Activated T-cell treated with anti-CD3 and anti-CD28 coated beads, Interleukin-2, amount 50 U/mL, for 24 hours (primary cell): ENCODE measurements at regions not wholly inside any gene's neighbourhood (a gene's known extent, or its start where the extent isn't known, plus 50 kb on each side); places are given as distances from the start of the nearest gene placed in this dataset.
"Not testable (repeated sequence)": the region's sequence is repeated elsewhere in the genome, so short reads cannot be mapped to it uniquely, and the experiment has no call there.

Experiments used
- DNase-seq: peaks from one replicate; pipeline ENCODE4 v3.0.0-alpha.2; 2020
- H3K27ac Mint-ChIP-seq: 2 replicates; pipeline ENCODE4 v1.8.0; 2020; ENCODE audit warnings: mild to moderate bottlenecking, mixed read lengths
- H3K27me3 Mint-ChIP-seq: 2 replicates; pipeline ENCODE4 v1.8.0; 2020; ENCODE audit warnings: mixed read lengths
- H3K36me3 Mint-ChIP-seq: 2 replicates; pipeline ENCODE4 v1.8.0; 2020; ENCODE audit warnings: low read depth, mixed read lengths
- H3K4me1 Mint-ChIP-seq: 2 replicates; pipeline ENCODE4 v1.8.0; 2020; ENCODE audit warnings: low read depth, mixed read lengths
- H3K4me3 Mint-ChIP-seq: 2 replicates; pipeline ENCODE4 v1.8.0; 2020; ENCODE audit warnings: mild to moderate bottlenecking, moderate library complexity, mixed read lengths
- H3K9me3 Mint-ChIP-seq: 2 replicates; pipeline ENCODE4 v1.8.0; 2020; ENCODE audit warnings: mixed read lengths

DNA sequence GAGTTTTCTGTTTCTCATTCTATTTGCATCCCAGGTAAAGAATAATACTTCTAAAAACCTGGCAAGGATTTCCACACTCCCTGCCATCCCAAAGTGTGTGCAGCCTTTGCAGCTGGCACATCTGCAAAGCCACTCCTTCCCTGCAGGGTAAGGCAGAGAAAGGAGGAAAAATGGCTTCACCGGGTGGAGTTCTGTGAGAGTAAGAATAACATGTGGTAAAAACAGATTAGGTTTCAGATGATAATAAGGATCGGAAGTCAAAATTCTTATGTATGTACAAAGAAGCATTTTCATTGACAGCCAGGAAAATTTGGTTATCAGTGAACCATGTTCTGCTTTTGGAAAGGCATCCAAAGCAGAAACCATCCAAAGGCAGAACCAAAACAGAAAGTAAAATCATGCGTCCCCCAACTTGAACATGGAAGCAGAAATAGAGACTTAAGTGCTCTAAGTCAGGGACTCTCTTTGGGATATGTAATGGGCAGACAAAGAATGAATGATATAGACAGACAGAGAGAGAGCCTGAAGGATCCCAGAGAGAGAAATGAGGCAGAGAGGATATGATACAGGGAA is 192.6 kb upstream of the CCDC196 start:
- Mint-ChIP-seq H3K36me3 (no peaks in the 10 kb centered on the region), H3K4me3 (no peak overlapping the region), H3K4me1 (no peaks in the 10 kb centered on the region), H3K9me3 (peaks cover 3% of the 10 kb centered on the region), H3K27me3 (no peaks in the 10 kb centered on the region), H3K27ac (no peak overlapping the region)
- DNase-seq: no peak

DNA sequence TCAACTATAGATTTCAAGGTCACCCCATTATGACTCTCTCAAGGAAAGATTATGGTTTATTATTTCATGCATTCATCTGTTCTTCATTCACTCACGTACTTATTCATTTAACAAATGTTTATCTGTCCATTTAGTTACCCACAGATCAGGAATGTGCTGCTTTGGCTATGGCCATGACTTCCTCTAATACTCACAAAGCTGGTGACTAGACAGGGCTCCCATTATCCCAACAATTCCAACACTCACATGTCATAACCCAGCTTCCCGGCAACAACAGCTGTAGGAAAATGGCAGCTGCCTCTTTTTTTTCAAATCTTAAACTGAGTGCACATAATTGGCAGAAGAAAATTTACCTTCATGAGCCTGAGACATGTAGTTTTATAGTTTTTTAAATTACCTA is 190.8 kb upstream of the CCDC196 start:
- Mint-ChIP-seq H3K9me3 (peaks cover 2% of the 10 kb centered on the region), H3K27me3 (no peaks in the 10 kb centered on the region), H3K4me3 (no peak overlapping the region)

GRCh38 chr14:66300886-66301285 is 185.3 kb upstream of the CCDC196 start:
- H3K27ac Mint-ChIP-seq: no peak overlapping the region
- no peaks in the 10 kb centered on the region for H3K27me3 Mint-ChIP-seq
- no peaks in the 10 kb centered on the region for H3K4me1 Mint-ChIP-seq
- peaks cover 6% of the 10 kb centered on the region for H3K9me3 Mint-ChIP-seq
- H3K4me3 Mint-ChIP-seq: no peak overlapping the region
- no peak for DNase-seq
- no peaks in the 10 kb centered on the region for H3K36me3 Mint-ChIP-seq

More for the DNA sequence above, 190.8 kb upstream of the CCDC196 start:
- no peaks in the 10 kb centered on the region for H3K4me1 Mint-ChIP-seq
- DNase-seq: no peak
- no peak overlapping the region for H3K27ac Mint-ChIP-seq
- H3K36me3 Mint-ChIP-seq: no peaks in the 10 kb centered on the region

DNA sequence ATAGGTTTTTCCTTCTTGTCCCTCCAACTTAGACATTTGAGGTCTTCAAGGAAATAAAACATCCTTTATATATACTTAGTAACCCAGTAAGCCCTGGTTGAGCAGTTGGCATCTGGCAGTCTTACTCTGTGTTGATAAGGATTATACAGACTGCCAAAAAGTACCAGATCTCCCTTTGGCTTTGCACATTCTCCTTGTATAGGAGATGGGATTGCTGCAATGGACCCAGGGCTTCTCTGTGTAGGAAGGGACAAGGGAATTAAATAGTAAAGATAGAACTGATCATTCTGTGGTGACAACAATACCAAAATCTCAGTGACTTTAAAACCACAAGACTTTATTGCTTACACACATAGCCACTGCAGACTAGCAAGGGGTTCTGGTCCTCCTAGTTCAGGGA is 180.1 kb upstream of the CCDC196 start:
- no peak overlapping the region for H3K4me3 Mint-ChIP-seq
- no peaks in the 10 kb centered on the region for H3K36me3 Mint-ChIP-seq
- no peaks in the 10 kb centered on the region for H3K27me3 Mint-ChIP-seq
- DNase-seq: no peak
- peaks cover 8% of the 10 kb centered on the region for H3K9me3 Mint-ChIP-seq
- no peaks in the 10 kb centered on the region for H3K4me1 Mint-ChIP-seq
- H3K27ac Mint-ChIP-seq: no peak overlapping the region

DNA sequence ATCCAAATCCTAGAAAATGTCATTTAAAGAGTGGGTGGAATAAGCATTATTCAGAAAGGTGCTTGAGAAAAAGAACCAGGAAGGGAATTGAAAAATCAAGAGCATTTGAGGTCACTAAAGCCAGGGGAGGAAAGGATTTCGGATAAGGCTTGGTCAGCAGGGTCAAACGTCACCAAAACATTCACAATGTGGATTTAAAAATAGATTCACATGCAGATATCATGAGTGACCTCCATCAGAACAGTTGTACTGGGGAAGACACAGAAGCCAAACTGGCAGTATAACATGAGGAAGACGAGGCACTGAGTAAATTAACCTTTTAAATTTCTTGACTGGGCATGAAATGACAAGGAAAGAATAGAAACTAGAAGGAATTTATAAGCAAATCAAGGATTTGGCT is 175.1 kb upstream of the CCDC196 start:
- DNase-seq: no peak
- Mint-ChIP-seq H3K4me1 (no peaks in the 10 kb centered on the region), H3K27ac (no peak overlapping the region), H3K9me3 (peaks cover 5% of the 10 kb centered on the region), H3K36me3 (no peaks in the 10 kb centered on the region), H3K4me3 (no peak overlapping the region), H3K27me3 (no peaks in the 10 kb centered on the region)

GRCh38 chr14:66311990-66312389 is 174.2 kb upstream of the CCDC196 start:
- no peaks in the 10 kb centered on the region for H3K36me3 Mint-ChIP-seq

DNA sequence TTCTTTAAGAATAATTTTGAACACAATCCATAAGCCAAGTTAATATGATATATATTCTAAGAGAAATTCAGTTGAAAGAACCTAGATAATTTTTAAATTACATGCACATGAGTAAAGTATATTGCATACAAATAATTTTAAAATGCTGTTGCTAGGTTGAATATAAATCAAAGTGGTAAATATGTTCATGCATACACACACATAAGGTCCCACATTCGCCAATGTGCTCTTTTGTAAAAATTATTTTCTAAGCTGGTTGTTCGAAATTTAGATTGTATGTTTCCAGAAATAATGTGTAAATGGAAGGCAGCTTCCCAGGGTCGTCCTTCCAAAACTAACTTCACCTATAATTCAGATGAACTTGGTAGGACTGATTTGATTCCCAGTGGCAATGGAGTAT is 173.7 kb upstream of the CCDC196 start:
- Mint-ChIP-seq H3K4me1 (no peaks in the 10 kb centered on the region), H3K4me3 (no peak overlapping the region), H3K27ac (no peak overlapping the region), H3K27me3 (no peaks in the 10 kb centered on the region), H3K9me3 (peaks cover 10% of the 10 kb centered on the region), H3K36me3 (no peaks in the 10 kb centered on the region)
- no peak for DNase-seq

More at GRCh38 chr14:66311990-66312389, 174.2 kb upstream of the CCDC196 start:
- no peak for DNase-seq
- H3K4me3 Mint-ChIP-seq: no peak overlapping the region
- H3K4me1 Mint-ChIP-seq: no peaks in the 10 kb centered on the region
- H3K9me3 Mint-ChIP-seq: peaks cover 5% of the 10 kb centered on the region
- no peaks in the 10 kb centered on the region for H3K27me3 Mint-ChIP-seq
- H3K27ac Mint-ChIP-seq: no peak overlapping the region

GRCh38 chr14:66315098-66315497 is 171.1 kb upstream of the CCDC196 start:
- Mint-ChIP-seq H3K4me1 (no peaks in the 10 kb centered on the region), H3K36me3 (no peaks in the 10 kb centered on the region), H3K27me3 (no peaks in the 10 kb centered on the region), H3K27ac (no peak overlapping the region), H3K4me3 (no peak overlapping the region), H3K9me3 (peaks cover 18% of the 10 kb centered on the region)
- no peak for DNase-seq

DNA sequence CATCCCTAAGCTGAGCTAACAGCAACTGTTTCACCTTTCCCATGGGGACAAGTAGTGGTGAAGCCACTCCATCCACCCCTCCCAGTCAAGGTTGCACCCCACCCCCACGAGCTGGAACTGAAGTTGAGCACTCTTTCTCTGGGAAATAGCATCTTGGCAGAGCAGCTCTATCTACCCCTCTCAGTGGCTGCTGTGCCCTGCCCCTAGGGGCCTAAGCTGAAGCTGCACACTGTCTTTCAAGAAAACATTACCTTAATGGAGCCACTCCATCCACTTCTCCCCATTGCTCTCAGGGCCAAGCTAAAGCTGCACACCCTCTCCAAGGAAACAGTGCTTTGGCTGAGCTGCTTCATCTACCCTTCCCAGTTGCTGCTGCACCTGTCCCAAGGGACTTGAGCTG is 170.6 kb upstream of the CCDC196 start:
- DNase-seq: no peak
- Mint-ChIP-seq H3K4me3 (no peak overlapping the region), H3K9me3 (peaks cover 23% of the 10 kb centered on the region), H3K4me1 (no peaks in the 10 kb centered on the region), H3K36me3 (no peaks in the 10 kb centered on the region), H3K27me3 (no peaks in the 10 kb centered on the region), H3K27ac (no peak overlapping the region)

DNA sequence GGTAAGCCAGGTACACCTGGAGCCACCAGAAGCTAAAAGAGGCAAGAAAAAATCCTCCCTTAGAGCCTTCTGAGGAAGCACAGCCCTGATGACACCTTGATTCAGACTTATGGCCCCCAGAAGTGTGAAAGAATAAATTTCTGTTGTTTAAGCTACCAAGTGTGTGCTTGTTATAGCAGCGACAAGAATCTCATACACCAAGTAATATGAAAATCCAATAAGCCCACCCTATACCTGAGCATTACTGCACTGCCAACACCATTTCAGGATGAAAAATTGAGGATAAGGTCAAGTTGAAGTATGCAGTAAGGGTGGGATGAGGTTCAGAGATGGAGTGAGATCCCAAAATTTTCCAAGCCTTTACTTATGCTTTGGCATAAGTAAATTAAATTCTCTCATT is 163.6 kb upstream of the CCDC196 start:
- no peaks in the 10 kb centered on the region for H3K4me1 Mint-ChIP-seq
- H3K4me3 Mint-ChIP-seq: no peak overlapping the region
- H3K27ac Mint-ChIP-seq: no peak overlapping the region
- DNase-seq: no peak
- peaks cover 27% of the 10 kb centered on the region for H3K9me3 Mint-ChIP-seq
- no peaks in the 10 kb centered on the region for H3K36me3 Mint-ChIP-seq
- H3K27me3 Mint-ChIP-seq: no peaks in the 10 kb centered on the region

GRCh38 chr14:66330228-66330627 is 155.9 kb upstream of the CCDC196 start:
- no peak for DNase-seq
- H3K4me3 Mint-ChIP-seq: no peak overlapping the region
- peaks cover under 1% of the 10 kb centered on the region for H3K27me3 Mint-ChIP-seq
- H3K9me3 Mint-ChIP-seq: no peaks in the 10 kb centered on the region
- H3K36me3 Mint-ChIP-seq: no peaks in the 10 kb centered on the region
- H3K4me1 Mint-ChIP-seq: no peaks in the 10 kb centered on the region
- H3K27ac Mint-ChIP-seq: no peak overlapping the region

GRCh38 chr14:66330916-66331315 is 155.3 kb upstream of the CCDC196 start:
- DNase-seq: no peak
- Mint-ChIP-seq H3K27me3 (peaks cover 3% of the 10 kb centered on the region), H3K36me3 (no peaks in the 10 kb centered on the region), H3K4me3 (no peak overlapping the region), H3K27ac (no peak overlapping the region), H3K9me3 (peaks cover 2% of the 10 kb centered on the region), H3K4me1 (no peaks in the 10 kb centered on the region)

DNA sequence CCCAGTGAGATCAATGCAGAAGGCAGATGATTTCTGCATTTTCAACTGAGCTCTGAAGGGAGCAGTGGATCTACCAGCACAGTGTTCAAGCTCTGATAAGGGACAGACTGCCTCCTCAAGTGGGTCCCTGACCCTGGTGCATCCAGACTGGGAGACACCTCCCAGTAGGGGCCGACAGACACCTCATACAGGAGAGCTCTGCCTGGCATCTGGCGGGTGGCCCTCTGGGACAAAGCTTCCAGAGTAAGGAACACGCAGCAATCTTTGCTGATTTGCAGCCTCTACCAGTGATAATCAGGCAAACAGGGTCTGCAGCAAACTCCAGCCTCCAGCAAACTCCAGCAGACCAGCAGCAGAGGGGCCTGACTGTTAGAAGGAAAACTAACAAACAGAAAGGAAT is 152.9 kb upstream of the CCDC196 start:
- H3K36me3 Mint-ChIP-seq, H3K27ac Mint-ChIP-seq, H3K4me3 Mint-ChIP-seq, H3K4me1 Mint-ChIP-seq, H3K27me3 Mint-ChIP-seq, DNase-seq, H3K9me3 Mint-ChIP-seq: not testable (repeated sequence)

GRCh38 chr14:66341239-66341638 is 144.9 kb upstream of the CCDC196 start:
- H3K9me3 Mint-ChIP-seq: no peaks in the 10 kb centered on the region
- no peak for DNase-seq
- no peaks in the 10 kb centered on the region for H3K4me1 Mint-ChIP-seq
- H3K36me3 Mint-ChIP-seq: no peaks in the 10 kb centered on the region
- no peak overlapping the region for H3K4me3 Mint-ChIP-seq
- no peaks in the 10 kb centered on the region for H3K27me3 Mint-ChIP-seq
- no peak overlapping the region for H3K27ac Mint-ChIP-seq

- H3K4me3 Mint-ChIP-seq: no peak overlapping the region
- peaks cover 17% of the 10 kb centered on the region for H3K9me3 Mint-ChIP-seq
- H3K27ac Mint-ChIP-seq: no peak overlapping the region
- no peaks in the 10 kb centered on the region for H3K27me3 Mint-ChIP-seq
- no peaks in the 10 kb centered on the region for H3K4me1 Mint-ChIP-seq
- no peak for DNase-seq
- peaks cover 2% of the 10 kb centered on the region for H3K36me3 Mint-ChIP-seq
Observed at GRCh38 chr14:66345986-66346385, 140.2 kb upstream of the CCDC196 start.

DNA sequence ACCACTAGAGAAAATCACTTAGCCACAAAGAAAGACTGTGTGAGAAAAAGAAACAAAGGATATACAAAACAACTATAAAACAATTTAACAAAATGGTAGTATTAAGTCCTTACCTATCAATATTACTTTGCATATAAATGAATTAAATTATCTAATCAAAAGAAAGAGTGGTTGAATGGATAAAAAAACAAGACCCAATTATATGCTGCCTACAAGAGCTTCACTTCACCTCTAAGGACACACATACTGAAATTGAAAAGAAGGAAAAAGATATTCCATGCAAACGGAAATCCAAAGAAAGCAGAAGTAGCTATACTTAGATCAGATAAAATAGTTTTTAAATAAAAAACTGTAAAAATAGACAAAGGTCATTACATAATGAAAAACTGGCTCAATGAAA is 134.9 kb upstream of the CCDC196 start:
- Mint-ChIP-seq H3K4me3 (no peak overlapping the region), H3K9me3 (peaks cover 19% of the 10 kb centered on the region), H3K4me1 (no peaks in the 10 kb centered on the region)

More for the DNA sequence above, 134.9 kb upstream of the CCDC196 start:
- peaks cover 2% of the 10 kb centered on the region for H3K36me3 Mint-ChIP-seq
- no peak for DNase-seq
- H3K27me3 Mint-ChIP-seq: no peaks in the 10 kb centered on the region
- H3K27ac Mint-ChIP-seq: no peak overlapping the region
